H9 (cell line): ENCODE measurements at regions not wholly inside any gene's neighbourhood (a gene's known extent, or its start where the extent isn't known, plus 50 kb on each side); places are given as distances from the start of the nearest gene placed in this dataset.

Experiments used
- DNase-seq: peaks from one replicate; pipeline ENCODE4 v3.0.0-alpha.2; 2017
- H2AFZ ChIP-seq: one replicate; pipeline ENCODE4 v1.6.1; 2013; ENCODE audit warnings: mild to moderate bottlenecking, low read length, control low read depth, moderate library complexity
- H2AK5ac ChIP-seq: 2 replicates; pipeline ENCODE4 v1.6.1; 2013; ENCODE audit warnings: low read length, control low read depth, mixed read lengths; ENCODE audit not compliant: insufficient read length
- H2BK120ac ChIP-seq: one replicate; pipeline ENCODE4 v1.6.1; 2013; ENCODE audit warnings: low read depth, mild to moderate bottlenecking, low read length, control low read depth, inconsistent platforms; ENCODE audit not compliant: poor library complexity, severe bottlenecking
- H2BK12ac ChIP-seq: 2 replicates; pipeline ENCODE4 v1.6.1; 2013; ENCODE audit warnings: low read length, control low read depth, mixed read lengths, low read depth; ENCODE audit not compliant: insufficient read length
- H2BK15ac ChIP-seq: 2 replicates; pipeline ENCODE4 v1.6.1; 2013; ENCODE audit warnings: low read depth, low read length, control low read depth
- H2BK20ac ChIP-seq: one replicate; pipeline ENCODE4 v1.6.1; 2013; ENCODE audit warnings: low read depth, mild to moderate bottlenecking, low read length, control low read depth, inconsistent platforms; ENCODE audit not compliant: poor library complexity, severe bottlenecking
- H2BK5ac ChIP-seq: 2 replicates; pipeline ENCODE4 v1.6.1; 2013; ENCODE audit warnings: low read length, control low read depth, mixed read lengths; ENCODE audit not compliant: insufficient read length
- H3K14ac ChIP-seq: 2 replicates; pipeline ENCODE4 v1.6.1; 2013; ENCODE audit warnings: low read length, control low read depth; ENCODE audit not compliant: insufficient read depth
- H3K18ac ChIP-seq: 2 replicates; pipeline ENCODE4 v1.6.1; 2013; ENCODE audit warnings: low read depth, mild to moderate bottlenecking, mixed read lengths, low read length, control low read depth; ENCODE audit not compliant: insufficient read length
- H3K23ac ChIP-seq: 2 replicates; pipeline ENCODE4 v1.6.1; 2013; ENCODE audit warnings: low read length, control low read depth, mixed read lengths, low read depth; ENCODE audit not compliant: insufficient read length
- H3K23me2 ChIP-seq: 2 replicates; pipeline ENCODE4 v1.6.1; 2013; ENCODE audit warnings: low read depth, mild to moderate bottlenecking, mixed read lengths, low read length, control low read depth; ENCODE audit not compliant: insufficient read length, poor library complexity, severe bottlenecking
- H3K27ac ChIP-seq: 2 replicates; pipeline ENCODE4 v1.5.1; 2013; ENCODE audit warnings: low read length, control low read depth, mixed read lengths, low read depth; ENCODE audit not compliant: insufficient read length
- H3K27me3 ChIP-seq: 2 replicates; pipeline ENCODE4 v1.6.1; 2013; ENCODE audit warnings: low read length, control low read depth, inconsistent platforms; ENCODE audit not compliant: insufficient read depth
- H3K4ac ChIP-seq: 2 replicates; pipeline ENCODE4 v1.6.1; 2013; ENCODE audit warnings: low read depth, mild to moderate bottlenecking, control low read depth, inconsistent platforms, low read length, moderate library complexity
- H3K4me1 ChIP-seq: 2 replicates; pipeline ENCODE4 v1.6.1; 2013; ENCODE audit warnings: low read length, control low read depth, inconsistent platforms; ENCODE audit not compliant: insufficient read depth
- H3K4me2 ChIP-seq: 2 replicates; pipeline ENCODE4 v1.6.1; 2013; ENCODE audit warnings: low read length, control low read depth, mixed read lengths; ENCODE audit not compliant: insufficient read length, insufficient read depth
- H3K56ac ChIP-seq: 2 replicates; pipeline ENCODE4 v1.6.1; 2013; ENCODE audit warnings: low read depth, mild to moderate bottlenecking, mixed read lengths, low read length, control low read depth; ENCODE audit not compliant: insufficient read length
- H3K79me1 ChIP-seq: 2 replicates; pipeline ENCODE4 v1.6.1; 2013; ENCODE audit warnings: low read depth, mild to moderate bottlenecking, moderate library complexity, low read length, control low read depth, inconsistent platforms; ENCODE audit not compliant: insufficient read depth, poor library complexity, severe bottlenecking
- H3K79me2 ChIP-seq: 2 replicates; pipeline ENCODE4 v1.6.1; 2013; ENCODE audit warnings: low read length, control low read depth, inconsistent platforms; ENCODE audit not compliant: insufficient read depth
- H3K9ac ChIP-seq: 2 replicates; pipeline ENCODE4 v1.6.1; 2013; ENCODE audit warnings: low read length, control low read depth, mixed read lengths; ENCODE audit not compliant: insufficient read length; ENCODE audit errors: extremely low read depth
- H3K9me3 ChIP-seq: one replicate; pipeline ENCODE4 v1.6.1; 2013; ENCODE audit warnings: low read depth, low read length, inconsistent platforms; ENCODE audit not compliant: control insufficient read depth
- H3T11ph ChIP-seq: one replicate; pipeline ENCODE4 v1.6.1; 2013; ENCODE audit warnings: mild to moderate bottlenecking, low read length, control low read depth, inconsistent platforms
- H4K20me1 ChIP-seq: one replicate; pipeline ENCODE4 v1.6.1; 2013; ENCODE audit not compliant: control insufficient read depth, insufficient read length, insufficient read depth
- H4K5ac ChIP-seq: 2 replicates; pipeline ENCODE4 v1.6.1; 2013; ENCODE audit warnings: low read depth, mild to moderate bottlenecking, mixed read lengths, low read length, control low read depth; ENCODE audit not compliant: insufficient read length
- H4K8ac ChIP-seq: replicated peaks from 2 replicates; pipeline ENCODE4 v1.6.1; 2013; ENCODE audit warnings: low read length, control low read depth, mixed read lengths, low read depth; ENCODE audit not compliant: insufficient read length
- H4K91ac ChIP-seq: 2 replicates; pipeline ENCODE4 v1.6.1; 2013; ENCODE audit warnings: low read depth, mild to moderate bottlenecking, moderate library complexity, mixed read lengths, low read length, control low read depth; ENCODE audit not compliant: insufficient read length
- H3K27ac Mint-ChIP-seq, 3 experiments: 2 replicates in 2 of 3; 3 replicates in 1 of 3; pipeline ENCODE4 v1.8.0; 2020 to 2021; ENCODE audit warnings: mixed read lengths in 3 of 3, mild to moderate bottlenecking in 1 of 3, moderate library complexity in 1 of 3
- H3K27me3 Mint-ChIP-seq: 2 replicates; pipeline ENCODE4 v1.8.0; 2021; ENCODE audit warnings: low read depth, mild to moderate bottlenecking, moderate library complexity, mixed read lengths
- H3K36me3 Mint-ChIP-seq, 3 experiments: 2 replicates in 2 of 3; 3 replicates in 1 of 3; pipeline ENCODE4 v1.8.0; 2020 to 2021; ENCODE audit warnings: low read depth in 3 of 3, mixed read lengths in 3 of 3; ENCODE audit not compliant: insufficient read depth in 1 of 3
- H3K4me1 Mint-ChIP-seq, 2 experiments: 2 replicates each; pipeline ENCODE4 v1.8.0; 2020; ENCODE audit warnings: mixed read lengths in 2 of 2
- H3K4me3 Mint-ChIP-seq, 2 experiments: 2 replicates in 1 of 2; 3 replicates in 1 of 2; pipeline ENCODE4 v1.8.0; 2020 to 2021; ENCODE audit warnings: mild to moderate bottlenecking in 2 of 2, mixed read lengths in 2 of 2, moderate library complexity in 1 of 2
- H3K9me3 Mint-ChIP-seq, 2 experiments: 2 replicates in 1 of 2; 3 replicates in 1 of 2; pipeline ENCODE4 v1.8.0; 2020; ENCODE audit warnings: mild to moderate bottlenecking in 2 of 2, mixed read lengths in 2 of 2, moderate library complexity in 1 of 2
- WGBS: extraction: QIAGEN DNeasy Blood & Tissue Kit; methylation state at CpG from one replicate; pipeline ENCODE4 v1.1.7; 2013; ENCODE audit warnings: missing lambda C conversion rate, low lambda C conversion rate, mixed read lengths; ENCODE audit not compliant: insufficient read length; ENCODE audit errors: extremely low coverage; 5-methylcytosine and 5-hydroxymethylcytosine counted together
- TF ChIP-seq, protein P1 (sequence below): fragments of 200-600 bp; sonication (generic); conservative IDR thresholded peaks from 3 replicates; pipeline ENCODE4 v1.8.0; 2021; ENCODE audit warnings: antibody characterized with exemption, mild to moderate bottlenecking

DNA sequence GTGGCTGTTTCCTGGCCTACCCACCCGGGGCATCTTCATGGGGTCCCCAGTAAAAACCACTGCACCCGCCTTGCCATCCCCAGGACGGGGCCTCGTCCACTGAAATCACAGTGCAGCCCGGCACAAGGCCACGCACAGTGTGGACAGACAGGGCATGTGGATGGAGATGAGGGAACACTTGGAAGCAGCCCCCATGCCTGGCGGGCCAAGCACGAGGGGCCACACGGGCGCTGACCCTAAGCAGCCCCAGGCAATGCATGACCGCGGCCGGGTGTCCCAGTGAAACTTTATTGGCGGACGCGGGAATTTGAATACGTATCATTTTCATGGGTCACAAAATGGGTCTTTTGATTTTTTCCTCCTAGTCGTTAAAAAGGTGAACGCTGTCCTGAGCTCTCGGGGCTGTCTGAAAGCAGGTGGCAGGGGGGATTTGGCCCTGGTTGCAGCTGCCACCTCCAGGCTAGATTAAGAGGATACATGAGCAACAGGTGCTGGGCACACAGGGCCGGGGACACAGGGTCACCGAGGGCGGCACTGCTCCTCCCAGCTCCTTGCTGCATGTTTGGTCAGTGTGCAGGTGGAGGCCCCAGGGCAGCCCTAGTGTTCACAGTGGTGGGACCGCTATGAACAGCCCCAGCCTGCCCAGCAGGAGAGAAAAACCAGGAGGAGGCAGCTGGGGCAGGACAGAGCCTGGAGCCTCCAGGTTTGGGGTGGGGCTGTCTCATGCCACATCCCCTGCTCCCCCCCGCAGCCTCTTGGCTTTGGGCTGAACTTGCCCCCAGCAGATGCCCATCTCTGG is 74.9 kb upstream of the SLCO4A1 start:
- H3K4me2 ChIP-seq, result no peak overlapping the region
- Mint-ChIP-seq H3K4me3 (no peak overlapping the region), H3K9me3 (peaks cover 4 to 9% of the 10 kb centered on the region in 2 experiments; a peak in 3 of 5 replicates), H3K27me3 (peaks cover 2% of the 10 kb centered on the region; the same call in 1 of the 2 replicates), H3K4me1 (peaks cover 0 to 11% of the 10 kb centered on the region in 2 experiments; a peak in 2 of 4 replicates), H3K27ac (peak overlapping the region in 1 of 3 experiments; percentile 71; a peak in 2 of 7 replicates), H3K36me3 (peaks cover 0 to 3% (median 3%) of the 10 kb centered on the region in 3 experiments; a peak in 4 of 7 replicates)
- WGBS, result no CpG with 5 or more reads among the region's 25 CpGs
- no peak overlapping the region for H4K8ac ChIP-seq
- TF ChIP-seq, protein P1, sequence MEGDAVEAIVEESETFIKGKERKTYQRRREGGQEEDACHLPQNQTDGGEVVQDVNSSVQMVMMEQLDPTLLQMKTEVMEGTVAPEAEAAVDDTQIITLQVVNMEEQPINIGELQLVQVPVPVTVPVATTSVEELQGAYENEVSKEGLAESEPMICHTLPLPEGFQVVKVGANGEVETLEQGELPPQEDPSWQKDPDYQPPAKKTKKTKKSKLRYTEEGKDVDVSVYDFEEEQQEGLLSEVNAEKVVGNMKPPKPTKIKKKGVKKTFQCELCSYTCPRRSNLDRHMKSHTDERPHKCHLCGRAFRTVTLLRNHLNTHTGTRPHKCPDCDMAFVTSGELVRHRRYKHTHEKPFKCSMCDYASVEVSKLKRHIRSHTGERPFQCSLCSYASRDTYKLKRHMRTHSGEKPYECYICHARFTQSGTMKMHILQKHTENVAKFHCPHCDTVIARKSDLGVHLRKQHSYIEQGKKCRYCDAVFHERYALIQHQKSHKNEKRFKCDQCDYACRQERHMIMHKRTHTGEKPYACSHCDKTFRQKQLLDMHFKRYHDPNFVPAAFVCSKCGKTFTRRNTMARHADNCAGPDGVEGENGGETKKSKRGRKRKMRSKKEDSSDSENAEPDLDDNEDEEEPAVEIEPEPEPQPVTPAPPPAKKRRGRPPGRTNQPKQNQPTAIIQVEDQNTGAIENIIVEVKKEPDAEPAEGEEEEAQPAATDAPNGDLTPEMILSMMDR, result no peak
- H3K23me2 ChIP-seq, result no peaks in the 10 kb centered on the region
- no peaks in the 10 kb centered on the region for H3K27me3 ChIP-seq
- no peaks in the 10 kb centered on the region for H3K79me2 ChIP-seq
- no peaks in the 10 kb centered on the region for H3K79me1 ChIP-seq
- H3K9me3 ChIP-seq, result no peaks in the 10 kb centered on the region
- H3K18ac ChIP-seq, result no peak overlapping the region
- peaks cover 6% of the 10 kb centered on the region for H4K20me1 ChIP-seq
- no peak for DNase-seq
- no peaks in the 10 kb centered on the region for H3K4me1 ChIP-seq
- no peak overlapping the region; the same call in 1 of the 2 replicates for H3K14ac ChIP-seq
- H2BK5ac ChIP-seq, result no peak overlapping the region
- H4K5ac ChIP-seq, result no peak overlapping the region
- H3K4ac ChIP-seq, result no peak overlapping the region
- no peak overlapping the region for H3T11ph ChIP-seq
- no peak overlapping the region for H2BK120ac ChIP-seq
- no peak overlapping the region for H2BK20ac ChIP-seq
- no peak overlapping the region for H2AFZ ChIP-seq
- H3K23ac ChIP-seq, result no peak overlapping the region
- H4K91ac ChIP-seq, result no peak overlapping the region
- H2AK5ac ChIP-seq, result no peak overlapping the region
- no peak overlapping the region for H3K9ac ChIP-seq
- no peak overlapping the region for H3K56ac ChIP-seq
- H3K27ac ChIP-seq, result no peak overlapping the region
- no peak overlapping the region for H2BK15ac ChIP-seq
- no peak overlapping the region for H2BK12ac ChIP-seq
